H9 (cell line): ENCODE measurements at regions not wholly inside any gene's neighbourhood (a gene's known extent, or its start where the extent isn't known, plus 50 kb on each side); places are given as distances from the start of the nearest gene placed in this dataset.

ENCODE experiments used
- DNase-seq: peaks from one replicate; pipeline ENCODE4 v3.0.0-alpha.2; 2017
- H2AFZ ChIP-seq: one replicate; pipeline ENCODE4 v1.6.1; 2013; ENCODE audit warnings: mild to moderate bottlenecking, low read length, control low read depth, moderate library complexity
- H2AK5ac ChIP-seq: 2 replicates; pipeline ENCODE4 v1.6.1; 2013; ENCODE audit warnings: low read length, control low read depth, mixed read lengths; ENCODE audit not compliant: insufficient read length
- H2BK120ac ChIP-seq: one replicate; pipeline ENCODE4 v1.6.1; 2013; ENCODE audit warnings: low read depth, mild to moderate bottlenecking, low read length, control low read depth, inconsistent platforms; ENCODE audit not compliant: poor library complexity, severe bottlenecking
- H2BK12ac ChIP-seq: 2 replicates; pipeline ENCODE4 v1.6.1; 2013; ENCODE audit warnings: low read length, control low read depth, mixed read lengths, low read depth; ENCODE audit not compliant: insufficient read length
- H2BK15ac ChIP-seq: 2 replicates; pipeline ENCODE4 v1.6.1; 2013; ENCODE audit warnings: low read depth, low read length, control low read depth
- H2BK20ac ChIP-seq: one replicate; pipeline ENCODE4 v1.6.1; 2013; ENCODE audit warnings: low read depth, mild to moderate bottlenecking, low read length, control low read depth, inconsistent platforms; ENCODE audit not compliant: poor library complexity, severe bottlenecking
- H2BK5ac ChIP-seq: 2 replicates; pipeline ENCODE4 v1.6.1; 2013; ENCODE audit warnings: low read length, control low read depth, mixed read lengths; ENCODE audit not compliant: insufficient read length
- H3K14ac ChIP-seq: 2 replicates; pipeline ENCODE4 v1.6.1; 2013; ENCODE audit warnings: low read length, control low read depth; ENCODE audit not compliant: insufficient read depth
- H3K18ac ChIP-seq: 2 replicates; pipeline ENCODE4 v1.6.1; 2013; ENCODE audit warnings: low read depth, mild to moderate bottlenecking, mixed read lengths, low read length, control low read depth; ENCODE audit not compliant: insufficient read length
- H3K23ac ChIP-seq: 2 replicates; pipeline ENCODE4 v1.6.1; 2013; ENCODE audit warnings: low read length, control low read depth, mixed read lengths, low read depth; ENCODE audit not compliant: insufficient read length
- H3K23me2 ChIP-seq: 2 replicates; pipeline ENCODE4 v1.6.1; 2013; ENCODE audit warnings: low read depth, mild to moderate bottlenecking, mixed read lengths, low read length, control low read depth; ENCODE audit not compliant: insufficient read length, poor library complexity, severe bottlenecking
- H3K27ac ChIP-seq: 2 replicates; pipeline ENCODE4 v1.5.1; 2013; ENCODE audit warnings: low read length, control low read depth, mixed read lengths, low read depth; ENCODE audit not compliant: insufficient read length
- H3K27me3 ChIP-seq: 2 replicates; pipeline ENCODE4 v1.6.1; 2013; ENCODE audit warnings: low read length, control low read depth, inconsistent platforms; ENCODE audit not compliant: insufficient read depth
- H3K4ac ChIP-seq: 2 replicates; pipeline ENCODE4 v1.6.1; 2013; ENCODE audit warnings: low read depth, mild to moderate bottlenecking, control low read depth, inconsistent platforms, low read length, moderate library complexity
- H3K4me1 ChIP-seq: 2 replicates; pipeline ENCODE4 v1.6.1; 2013; ENCODE audit warnings: low read length, control low read depth, inconsistent platforms; ENCODE audit not compliant: insufficient read depth
- H3K4me2 ChIP-seq: 2 replicates; pipeline ENCODE4 v1.6.1; 2013; ENCODE audit warnings: low read length, control low read depth, mixed read lengths; ENCODE audit not compliant: insufficient read length, insufficient read depth
- H3K56ac ChIP-seq: 2 replicates; pipeline ENCODE4 v1.6.1; 2013; ENCODE audit warnings: low read depth, mild to moderate bottlenecking, mixed read lengths, low read length, control low read depth; ENCODE audit not compliant: insufficient read length
- H3K79me1 ChIP-seq: 2 replicates; pipeline ENCODE4 v1.6.1; 2013; ENCODE audit warnings: low read depth, mild to moderate bottlenecking, moderate library complexity, low read length, control low read depth, inconsistent platforms; ENCODE audit not compliant: insufficient read depth, poor library complexity, severe bottlenecking
- H3K79me2 ChIP-seq: 2 replicates; pipeline ENCODE4 v1.6.1; 2013; ENCODE audit warnings: low read length, control low read depth, inconsistent platforms; ENCODE audit not compliant: insufficient read depth
- H3K9ac ChIP-seq: 2 replicates; pipeline ENCODE4 v1.6.1; 2013; ENCODE audit warnings: low read length, control low read depth, mixed read lengths; ENCODE audit not compliant: insufficient read length; ENCODE audit errors: extremely low read depth
- H3K9me3 ChIP-seq: one replicate; pipeline ENCODE4 v1.6.1; 2013; ENCODE audit warnings: low read depth, low read length, inconsistent platforms; ENCODE audit not compliant: control insufficient read depth
- H3T11ph ChIP-seq: one replicate; pipeline ENCODE4 v1.6.1; 2013; ENCODE audit warnings: mild to moderate bottlenecking, low read length, control low read depth, inconsistent platforms
- H4K20me1 ChIP-seq: one replicate; pipeline ENCODE4 v1.6.1; 2013; ENCODE audit not compliant: control insufficient read depth, insufficient read length, insufficient read depth
- H4K5ac ChIP-seq: 2 replicates; pipeline ENCODE4 v1.6.1; 2013; ENCODE audit warnings: low read depth, mild to moderate bottlenecking, mixed read lengths, low read length, control low read depth; ENCODE audit not compliant: insufficient read length
- H4K8ac ChIP-seq: replicated peaks from 2 replicates; pipeline ENCODE4 v1.6.1; 2013; ENCODE audit warnings: low read length, control low read depth, mixed read lengths, low read depth; ENCODE audit not compliant: insufficient read length
- H4K91ac ChIP-seq: 2 replicates; pipeline ENCODE4 v1.6.1; 2013; ENCODE audit warnings: low read depth, mild to moderate bottlenecking, moderate library complexity, mixed read lengths, low read length, control low read depth; ENCODE audit not compliant: insufficient read length
- H3K27ac Mint-ChIP-seq, 3 experiments: 2 replicates in 2 of 3; 3 replicates in 1 of 3; pipeline ENCODE4 v1.8.0; 2020 to 2021; ENCODE audit warnings: mixed read lengths in 3 of 3, mild to moderate bottlenecking in 1 of 3, moderate library complexity in 1 of 3
- H3K27me3 Mint-ChIP-seq: 2 replicates; pipeline ENCODE4 v1.8.0; 2021; ENCODE audit warnings: low read depth, mild to moderate bottlenecking, moderate library complexity, mixed read lengths
- H3K36me3 Mint-ChIP-seq, 3 experiments: 2 replicates in 2 of 3; 3 replicates in 1 of 3; pipeline ENCODE4 v1.8.0; 2020 to 2021; ENCODE audit warnings: low read depth in 3 of 3, mixed read lengths in 3 of 3; ENCODE audit not compliant: insufficient read depth in 1 of 3
- H3K4me1 Mint-ChIP-seq, 2 experiments: 2 replicates each; pipeline ENCODE4 v1.8.0; 2020; ENCODE audit warnings: mixed read lengths in 2 of 2
- H3K4me3 Mint-ChIP-seq, 2 experiments: 2 replicates in 1 of 2; 3 replicates in 1 of 2; pipeline ENCODE4 v1.8.0; 2020 to 2021; ENCODE audit warnings: mild to moderate bottlenecking in 2 of 2, mixed read lengths in 2 of 2, moderate library complexity in 1 of 2
- H3K9me3 Mint-ChIP-seq, 2 experiments: 2 replicates in 1 of 2; 3 replicates in 1 of 2; pipeline ENCODE4 v1.8.0; 2020; ENCODE audit warnings: mild to moderate bottlenecking in 2 of 2, mixed read lengths in 2 of 2, moderate library complexity in 1 of 2
- WGBS: extraction: QIAGEN DNeasy Blood & Tissue Kit; methylation state at CpG from one replicate; pipeline ENCODE4 v1.1.7; 2013; ENCODE audit warnings: missing lambda C conversion rate, low lambda C conversion rate, mixed read lengths; ENCODE audit not compliant: insufficient read length; ENCODE audit errors: extremely low coverage; 5-methylcytosine and 5-hydroxymethylcytosine counted together
- TF ChIP-seq, protein P1 (sequence below): fragments of 200-600 bp; sonication (generic); conservative IDR thresholded peaks from 3 replicates; pipeline ENCODE4 v1.8.0; 2021; ENCODE audit warnings: antibody characterized with exemption, mild to moderate bottlenecking

DNA sequence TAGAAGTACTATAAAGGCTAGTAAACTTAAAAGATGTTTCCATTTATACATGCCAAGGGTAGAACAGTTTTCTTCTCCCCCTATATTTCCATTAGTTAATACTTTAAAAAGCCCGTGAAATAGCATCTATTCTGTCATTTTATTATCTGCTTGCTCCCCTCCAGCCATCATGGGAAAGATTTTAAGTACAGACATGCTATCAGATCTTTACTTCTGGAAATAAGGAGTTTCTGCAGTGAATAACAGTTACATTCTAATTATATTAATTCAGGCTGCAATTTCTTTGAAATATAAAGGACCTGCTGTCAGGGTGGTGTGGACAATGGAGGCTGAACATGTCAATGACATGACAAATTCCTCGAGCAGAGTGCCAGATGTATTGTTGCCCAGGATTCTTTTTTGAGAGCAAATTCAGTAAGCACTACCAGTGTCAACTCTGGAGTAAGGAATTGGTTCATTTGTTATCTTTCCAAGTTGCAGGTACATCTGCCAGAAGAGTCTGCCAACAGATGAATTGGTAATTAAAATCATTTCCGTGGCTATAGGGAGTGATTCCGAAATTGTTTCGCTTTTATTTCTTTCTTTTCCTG lies 151.3 kb downstream of the BTG1 start:
- Histone ChIP-seq H3K14ac (no peak overlapping the region), H3K9ac (no peak overlapping the region), H4K91ac (no peak overlapping the region), H3K9me3 (no peaks in the 10 kb centered on the region), H2BK20ac (no peak overlapping the region), H3K23me2 (no peaks in the 10 kb centered on the region), H2BK12ac (no peak overlapping the region), H4K20me1 (no peaks in the 10 kb centered on the region), H3K4ac (no peak overlapping the region), H2AFZ (no peak overlapping the region), H3K18ac (no peak overlapping the region), H3K4me2 (no peak overlapping the region), H2BK15ac (no peak overlapping the region), H3K56ac (no peak overlapping the region), H2BK5ac (no peak overlapping the region), H3K27ac (no peak overlapping the region), H4K8ac (no peak overlapping the region), H4K5ac (no peak overlapping the region), H3K79me2 (no peaks in the 10 kb centered on the region), H3K27me3 (no peaks in the 10 kb centered on the region), H3K23ac (no peak overlapping the region), H3K79me1 (no peaks in the 10 kb centered on the region), H2BK120ac (no peak overlapping the region), H3T11ph (no peak overlapping the region), H3K4me1 (no peaks in the 10 kb centered on the region), H2AK5ac (no peak overlapping the region)
- no peak overlapping the region for H3K4me3 Mint-ChIP-seq
- H3K27me3 Mint-ChIP-seq: no peaks in the 10 kb centered on the region; the same call in 1 of the 2 replicates
- DNase-seq: no peak
- no peaks in the 10 kb centered on the region; a peak in 1 of 5 replicates for H3K9me3 Mint-ChIP-seq
- 0 out of 7 replicates have a peak, but pooled peaks cover 0 to 4% (median 0%) of the 10 kb centered on the region in 3 experiments for H3K36me3 Mint-ChIP-seq
- no peak overlapping the region for H3K27ac Mint-ChIP-seq
- TF ChIP-seq, protein P1, sequence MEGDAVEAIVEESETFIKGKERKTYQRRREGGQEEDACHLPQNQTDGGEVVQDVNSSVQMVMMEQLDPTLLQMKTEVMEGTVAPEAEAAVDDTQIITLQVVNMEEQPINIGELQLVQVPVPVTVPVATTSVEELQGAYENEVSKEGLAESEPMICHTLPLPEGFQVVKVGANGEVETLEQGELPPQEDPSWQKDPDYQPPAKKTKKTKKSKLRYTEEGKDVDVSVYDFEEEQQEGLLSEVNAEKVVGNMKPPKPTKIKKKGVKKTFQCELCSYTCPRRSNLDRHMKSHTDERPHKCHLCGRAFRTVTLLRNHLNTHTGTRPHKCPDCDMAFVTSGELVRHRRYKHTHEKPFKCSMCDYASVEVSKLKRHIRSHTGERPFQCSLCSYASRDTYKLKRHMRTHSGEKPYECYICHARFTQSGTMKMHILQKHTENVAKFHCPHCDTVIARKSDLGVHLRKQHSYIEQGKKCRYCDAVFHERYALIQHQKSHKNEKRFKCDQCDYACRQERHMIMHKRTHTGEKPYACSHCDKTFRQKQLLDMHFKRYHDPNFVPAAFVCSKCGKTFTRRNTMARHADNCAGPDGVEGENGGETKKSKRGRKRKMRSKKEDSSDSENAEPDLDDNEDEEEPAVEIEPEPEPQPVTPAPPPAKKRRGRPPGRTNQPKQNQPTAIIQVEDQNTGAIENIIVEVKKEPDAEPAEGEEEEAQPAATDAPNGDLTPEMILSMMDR: no peak
- no CpG with 5 or more reads among the region's 5 CpGs for WGBS
- no peaks in the 10 kb centered on the region for H3K4me1 Mint-ChIP-seq
